HG03354 (cell line): ENCODE measurements at regions not wholly inside any gene's neighbourhood (a gene's known extent, or its start where the extent isn't known, plus 50 kb on each side); places are given as distances from the start of the nearest gene placed in this dataset.
"Not testable (repeated sequence)": the region's sequence is repeated elsewhere in the genome, so short reads cannot be mapped to it uniquely, and the experiment has no call there.

Experiments
- ATAC-seq: cut with Tn5 transposase; IDR thresholded peaks from one replicate; pipeline ENCODE4 v1.9.1; 2021; ENCODE audit warnings: mild to moderate bottlenecking; ENCODE audit not compliant: unreplicated experiment, poor library complexity, severe bottlenecking

DNA sequence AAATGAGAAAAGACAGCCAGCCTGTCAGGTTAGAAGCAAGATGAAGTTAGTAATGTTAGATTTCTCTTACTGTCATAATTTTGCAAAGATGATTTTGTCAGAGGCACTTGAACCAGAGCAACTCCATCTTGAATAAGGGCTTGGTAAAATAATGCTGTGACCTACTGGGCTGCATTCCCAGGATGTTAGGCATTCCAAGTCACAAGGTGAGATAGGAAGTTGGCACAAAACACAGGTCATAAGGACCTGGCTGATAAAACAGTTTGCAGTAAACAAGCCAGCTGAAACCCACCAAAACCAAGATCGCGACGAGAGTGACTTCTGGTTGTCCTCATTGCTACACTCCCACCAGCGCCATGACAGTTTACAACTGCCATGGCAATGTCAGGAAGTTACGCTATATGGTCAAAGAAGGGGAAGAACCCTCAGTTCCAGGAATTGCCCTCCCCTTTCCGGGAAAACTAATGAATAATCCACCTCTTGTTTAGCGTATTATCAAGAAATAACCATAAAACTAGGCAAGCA lies 1313.5 kb upstream of the TMEM132C start:
- ATAC-seq = no peak

DNA sequence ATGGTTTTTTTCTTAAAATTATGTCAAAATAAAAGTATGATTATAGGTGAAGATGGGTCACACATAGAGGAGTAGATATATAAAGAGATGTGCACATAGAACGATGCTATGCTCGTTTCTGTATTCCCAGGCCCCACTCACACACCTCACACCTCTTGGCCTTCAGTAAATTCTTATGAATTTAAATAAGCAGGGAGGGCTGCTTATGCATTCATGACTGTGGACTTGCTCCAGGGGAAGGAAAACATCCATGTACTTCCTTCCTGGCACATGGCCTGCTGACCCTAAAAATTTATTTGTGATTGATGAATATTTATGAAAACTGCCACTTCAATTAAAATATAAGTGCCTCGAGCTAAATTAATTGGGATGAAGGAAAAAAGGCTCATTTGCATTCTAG lies 1306.7 kb upstream of the TMEM132C start:
- no peak for ATAC-seq

DNA sequence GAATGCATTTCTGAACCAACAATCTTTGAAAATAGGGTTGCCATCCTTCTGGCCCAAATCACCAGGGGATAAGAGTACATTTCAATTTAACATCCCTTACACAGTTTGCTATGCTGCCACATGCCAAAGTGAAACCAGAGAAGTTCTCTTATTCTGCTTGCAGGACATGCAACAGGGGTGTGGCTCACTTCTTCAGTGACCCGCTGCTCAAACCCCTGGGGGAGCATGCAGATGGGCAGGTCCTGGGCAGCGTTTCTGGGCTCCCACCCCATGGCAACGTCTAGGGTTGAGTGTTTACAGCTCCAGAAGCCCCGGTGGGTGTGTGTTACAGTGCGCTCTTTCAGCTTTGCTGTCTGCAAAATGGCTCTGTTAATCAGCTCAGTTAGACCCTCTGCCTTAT lies 1306.3 kb upstream of the TMEM132C start:
- ATAC-seq = no peak

DNA sequence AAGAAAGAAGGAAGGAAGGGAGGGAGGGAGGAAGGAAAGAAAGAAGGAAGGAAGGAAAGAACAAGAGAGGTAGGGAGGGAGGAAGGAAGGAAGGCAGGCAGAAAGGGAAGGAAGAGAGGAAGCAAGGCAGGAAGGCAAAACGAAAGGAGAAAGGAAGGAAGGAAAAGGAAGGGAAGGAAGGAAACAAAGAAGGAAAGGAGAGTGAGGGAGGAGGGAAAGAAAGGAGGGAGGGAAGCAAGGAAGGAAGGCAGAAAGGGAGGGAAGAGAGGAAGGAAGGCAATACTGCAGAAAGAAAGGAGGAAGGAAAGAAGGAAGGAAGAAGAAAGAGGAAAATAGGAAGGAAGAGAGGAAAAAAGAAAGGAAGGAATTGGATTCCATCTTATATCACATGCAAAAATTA lies 1303.1 kb upstream of the TMEM132C start:
- no peak for ATAC-seq

DNA sequence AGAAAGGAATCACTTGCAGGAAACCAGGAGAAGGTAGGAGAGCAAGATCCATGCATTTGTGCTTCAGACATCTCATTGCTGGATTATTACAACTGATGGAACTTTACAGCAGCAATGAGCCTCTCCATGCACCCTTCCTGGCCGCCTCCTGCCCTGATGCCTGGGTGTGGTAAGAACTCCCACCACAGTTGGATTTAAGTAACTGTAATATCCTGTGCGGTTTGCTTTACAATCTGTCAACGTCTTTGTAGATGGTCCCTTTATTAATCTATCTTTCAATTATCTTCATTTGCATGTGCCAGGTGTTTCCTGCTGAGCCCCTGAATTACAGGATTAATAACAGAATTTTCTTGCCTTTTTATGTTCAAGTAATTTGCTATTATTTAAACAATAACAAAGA lies 1300.5 kb upstream of the TMEM132C start:
- no peak for ATAC-seq

DNA sequence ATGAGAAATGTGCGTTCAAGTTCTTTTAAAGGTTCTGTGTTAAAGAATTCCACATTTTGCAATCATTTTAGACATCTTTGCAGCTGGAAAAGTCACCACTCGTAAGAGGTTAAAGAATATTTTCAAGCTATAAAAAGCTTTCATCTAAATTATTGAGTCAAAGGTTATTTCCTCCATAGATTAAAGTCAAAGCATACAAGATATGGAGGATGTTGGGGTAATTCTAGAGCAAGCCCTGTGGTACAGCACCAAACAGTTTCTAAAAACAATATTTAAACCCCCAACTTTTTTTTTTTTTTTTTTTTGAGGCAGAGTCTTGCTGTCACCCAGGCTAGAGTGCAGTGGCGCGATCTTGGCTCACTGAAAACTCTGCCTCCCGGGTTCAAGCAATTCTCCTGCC lies 1299.8 kb upstream of the TMEM132C start:
- no peak for ATAC-seq

DNA sequence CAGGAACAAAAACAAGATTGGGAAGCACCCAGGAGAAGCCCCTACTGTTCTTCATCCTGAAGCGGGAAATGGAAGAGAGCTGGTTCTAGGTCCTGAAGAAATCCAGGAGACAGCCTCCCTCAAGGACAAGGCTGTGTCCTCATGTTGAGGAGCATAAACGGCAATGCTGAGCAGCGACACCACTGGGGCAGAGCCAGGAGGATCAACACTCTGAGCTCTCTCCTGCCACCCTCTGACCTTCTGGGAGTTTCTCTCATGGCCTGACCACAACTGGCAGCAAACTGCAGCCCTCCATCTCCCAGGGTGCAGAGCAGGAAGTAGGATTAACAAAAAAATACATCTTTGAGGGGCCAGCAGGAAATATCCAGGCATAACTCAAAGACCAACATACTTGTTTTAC lies 1292.2 kb upstream of the TMEM132C start:
- ATAC-seq = no peak

DNA sequence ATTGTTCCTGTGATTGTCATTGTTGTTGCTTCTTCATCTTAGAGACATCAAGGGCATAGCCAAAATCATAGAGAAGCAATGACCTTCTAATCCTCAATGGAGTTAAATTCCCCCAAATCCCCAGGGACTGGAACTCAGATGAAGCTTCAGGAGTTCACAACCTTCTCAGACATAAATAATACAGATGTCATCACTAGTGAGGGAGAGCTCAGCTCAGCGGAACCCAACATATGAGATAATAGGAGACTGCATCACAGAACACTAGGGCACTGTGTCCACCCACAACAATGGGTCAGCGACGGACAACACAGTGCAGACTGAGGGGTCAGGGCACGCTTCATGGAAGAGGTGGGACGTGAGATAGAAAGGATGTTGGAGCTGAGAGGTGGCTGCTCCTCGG lies 1290.4 kb upstream of the TMEM132C start:
- ATAC-seq = no peak

DNA sequence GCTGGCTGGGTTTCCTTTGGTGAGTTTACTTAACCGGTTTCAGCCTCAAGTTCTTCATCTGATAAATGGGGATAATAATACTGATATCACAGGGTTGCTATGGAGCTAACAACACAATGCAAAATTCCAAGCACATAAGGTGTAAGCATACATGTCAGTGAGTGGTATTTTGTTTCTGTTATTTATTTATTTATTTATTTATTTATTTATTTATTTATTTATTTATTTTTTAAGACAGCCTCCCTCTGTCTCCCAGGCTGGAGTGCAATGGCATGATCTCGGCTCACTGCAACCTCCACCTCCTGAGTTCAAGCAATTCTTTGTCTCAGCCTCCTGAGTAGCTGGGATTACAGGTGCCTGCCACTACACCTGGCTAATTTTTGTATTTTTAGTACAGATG lies 1287.4 kb upstream of the TMEM132C start:
- ATAC-seq = not testable (repeated sequence)

DNA sequence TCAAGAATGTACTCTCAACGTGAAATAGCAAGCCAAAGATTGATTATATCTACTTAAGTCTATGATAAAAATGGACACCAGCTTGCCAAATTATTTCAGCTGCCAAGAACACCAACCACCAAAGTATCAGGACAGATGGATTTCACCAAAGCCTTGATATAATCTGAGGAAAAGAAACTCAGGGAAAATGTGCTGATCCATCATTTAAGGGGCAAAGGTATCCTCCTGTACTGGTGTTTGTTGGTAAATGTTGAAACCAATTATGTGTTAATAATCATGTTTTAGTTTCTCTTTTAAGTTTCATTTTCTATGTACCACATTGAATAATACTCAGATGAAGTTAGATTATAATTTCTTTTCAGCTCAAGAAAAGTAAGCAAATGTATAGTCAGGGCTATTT lies 1284.3 kb upstream of the TMEM132C start:
- no peak for ATAC-seq

DNA sequence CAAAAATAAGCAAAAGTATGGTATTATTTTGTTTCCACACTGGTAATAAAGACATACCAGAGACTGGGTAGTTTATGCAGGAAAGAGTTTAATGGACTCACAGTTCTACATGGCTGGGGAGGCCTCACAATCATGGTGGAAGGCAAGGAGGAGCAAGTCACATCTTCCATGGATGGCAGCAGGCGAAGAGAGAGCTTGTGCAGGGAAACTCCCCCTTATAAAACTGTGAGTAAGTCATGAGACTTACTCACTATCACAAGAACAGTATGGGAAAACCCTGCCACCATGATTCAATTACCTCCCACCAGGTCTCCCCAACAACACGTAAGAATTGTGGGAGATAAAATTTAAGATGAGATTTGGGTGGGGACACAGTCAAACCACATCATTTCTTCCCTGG lies 1283.2 kb upstream of the TMEM132C start:
- ATAC-seq = not testable (repeated sequence)

DNA sequence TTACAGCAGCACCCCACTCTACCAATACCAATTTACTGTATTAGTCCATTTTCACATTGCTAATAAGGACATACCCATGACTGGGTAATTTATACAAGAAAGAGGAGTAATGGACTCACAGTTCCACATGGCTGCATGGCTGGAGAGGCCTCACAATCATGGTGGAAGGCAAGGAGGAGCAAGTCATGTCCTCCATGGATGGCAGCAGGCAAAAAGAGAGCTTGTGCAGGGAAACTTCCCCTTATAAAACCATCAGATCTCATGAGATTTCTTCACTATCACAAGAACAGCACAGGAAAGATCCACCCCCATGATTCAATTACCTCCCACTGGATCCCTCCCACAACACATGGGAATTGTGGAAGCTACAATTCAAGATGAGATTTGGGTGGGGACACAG lies 1281.3 kb upstream of the TMEM132C start:
- ATAC-seq = not testable (repeated sequence)

DNA sequence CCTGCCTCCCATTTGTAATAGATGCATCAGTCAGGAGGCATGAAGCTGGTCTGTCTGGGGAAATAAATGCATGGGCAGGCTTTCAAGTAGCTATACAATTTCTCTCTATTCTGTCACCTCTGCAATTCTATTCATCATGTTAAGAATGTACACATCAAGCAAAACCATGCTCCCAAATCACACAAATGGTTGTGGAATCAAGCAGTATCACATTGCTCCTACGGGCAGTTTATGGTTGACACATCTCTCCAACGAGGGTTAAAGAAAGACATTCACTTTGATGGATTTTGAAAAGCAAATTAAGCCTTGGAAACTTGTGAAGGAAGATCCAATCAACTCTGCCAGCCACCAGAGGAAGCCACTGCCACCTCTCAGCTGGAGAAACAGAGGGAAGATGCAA lies 1277.4 kb upstream of the TMEM132C start:
- no peak for ATAC-seq

DNA sequence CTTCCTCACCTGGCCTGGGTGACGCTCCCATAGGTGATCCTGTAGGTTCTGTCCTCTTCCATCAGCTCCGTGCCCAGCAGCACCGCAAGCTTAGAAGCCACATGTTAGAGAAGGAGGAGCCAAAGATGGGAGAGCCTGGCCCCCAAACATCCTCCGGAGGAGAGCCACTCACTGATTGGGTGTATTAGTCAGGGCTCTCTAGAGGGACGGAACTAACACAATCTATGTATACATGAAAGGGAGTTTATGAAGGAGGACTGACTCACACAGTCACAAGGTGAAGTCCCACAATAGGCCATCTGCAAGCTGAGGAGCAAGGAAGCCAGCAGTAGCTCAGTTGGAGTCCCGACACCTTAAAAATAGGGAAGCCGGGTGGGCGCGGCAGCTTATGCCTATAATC lies 1273.1 kb upstream of the TMEM132C start:
- no peak for ATAC-seq

DNA sequence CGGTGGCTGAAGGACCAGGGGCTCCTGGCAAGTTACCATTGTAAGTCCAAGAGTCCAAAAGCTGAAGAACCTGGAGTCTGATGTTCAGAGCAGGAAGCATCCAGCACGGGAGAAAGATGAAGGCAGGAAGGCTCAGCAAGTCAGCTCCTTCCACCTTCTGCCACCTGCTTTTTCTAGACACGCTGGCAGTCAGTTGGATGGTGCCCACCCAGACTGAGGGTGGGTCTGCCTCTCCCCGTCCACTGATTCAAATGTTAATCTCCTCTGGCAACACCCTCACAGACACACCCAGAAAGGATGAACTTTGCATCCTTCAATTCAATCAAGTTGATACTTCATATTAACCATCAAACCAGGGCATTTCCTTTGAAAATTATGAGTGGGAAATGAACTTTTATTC lies 1272.4 kb upstream of the TMEM132C start:
- no peak for ATAC-seq

DNA sequence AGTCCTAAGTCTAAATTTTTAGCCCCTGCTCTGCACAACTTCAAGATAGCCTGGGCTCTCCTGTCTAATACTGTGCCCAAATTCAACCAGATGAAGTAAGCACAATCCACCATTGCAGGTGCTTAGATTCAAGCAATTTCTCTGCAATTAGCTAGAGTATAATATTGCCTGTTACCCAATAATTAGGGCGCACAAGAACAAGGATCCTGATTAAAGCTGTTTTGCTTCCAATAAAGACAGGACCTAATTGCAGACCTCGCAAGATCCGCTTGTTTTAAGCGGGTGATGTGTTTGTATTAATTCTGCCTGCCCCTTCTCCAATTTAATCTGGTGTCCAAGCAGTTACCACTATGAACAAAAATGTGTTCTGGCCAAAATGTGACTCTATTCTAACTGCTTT lies 1268.9 kb upstream of the TMEM132C start:
- ATAC-seq = no peak

DNA sequence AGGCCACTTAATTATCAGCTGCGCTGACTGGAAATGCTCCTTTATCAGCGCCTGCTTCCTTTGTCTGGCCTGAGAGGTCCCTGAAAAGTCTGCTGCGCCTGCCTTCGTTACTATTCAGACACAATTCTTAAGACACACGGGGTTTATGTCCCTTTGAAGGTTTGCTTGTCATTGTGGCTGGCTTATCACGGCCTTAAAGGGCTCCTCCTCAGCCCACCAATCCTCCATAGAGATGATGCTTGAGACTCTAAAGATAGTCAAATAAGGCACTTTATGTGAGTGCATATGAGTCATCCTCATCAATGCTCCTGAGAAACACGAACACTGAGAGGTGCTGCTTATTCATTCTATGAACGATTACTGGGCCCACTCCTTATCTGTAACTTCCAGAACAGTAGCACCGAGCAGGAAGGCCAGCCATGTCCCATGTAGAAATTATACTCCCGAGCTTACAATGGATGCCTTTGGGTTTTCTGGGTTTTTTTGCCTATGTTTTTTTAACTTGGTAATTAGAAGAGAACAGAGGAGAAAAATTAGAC lies 1268.2 kb upstream of the TMEM132C start:
- ATAC-seq = no peak

DNA sequence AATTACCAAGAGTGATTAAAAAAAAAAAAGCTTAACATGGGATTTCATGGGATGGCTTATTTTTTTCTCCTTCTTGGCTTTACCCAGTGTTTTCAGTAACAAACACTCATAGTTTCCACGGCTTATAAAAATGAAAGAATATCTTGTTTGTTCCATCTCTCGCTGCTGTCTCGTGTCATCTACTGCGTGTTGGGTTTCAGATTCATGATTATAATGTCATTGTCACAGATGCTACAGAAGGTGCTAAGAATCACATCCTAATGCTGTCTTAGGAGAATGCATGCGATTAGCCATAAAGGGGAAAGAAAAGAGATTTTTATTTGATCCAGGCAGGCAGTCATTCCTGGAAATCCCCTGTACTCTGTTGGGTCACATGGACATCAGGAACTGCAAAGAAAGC lies 1267.6 kb upstream of the TMEM132C start:
- ATAC-seq = no peak

DNA sequence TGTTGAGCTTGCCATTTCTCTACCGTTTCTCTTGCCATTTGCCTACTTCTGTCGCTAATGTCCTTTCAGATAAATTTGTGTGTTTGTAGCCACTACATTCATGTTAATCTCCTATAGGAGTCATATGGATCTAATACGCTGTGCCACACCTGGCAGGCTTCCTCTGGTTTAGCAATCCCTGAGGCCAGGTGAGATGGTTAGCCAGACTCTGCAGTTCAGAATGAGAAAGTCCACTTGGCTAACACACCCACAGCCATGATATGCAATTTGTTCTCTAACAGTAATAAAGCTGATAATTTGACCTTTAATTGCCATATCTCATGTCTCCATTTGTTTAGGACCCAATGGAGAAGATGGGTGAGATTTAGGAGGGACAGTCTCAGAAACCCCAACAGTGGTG lies 1261.6 kb upstream of the TMEM132C start:
- ATAC-seq = no peak

DNA sequence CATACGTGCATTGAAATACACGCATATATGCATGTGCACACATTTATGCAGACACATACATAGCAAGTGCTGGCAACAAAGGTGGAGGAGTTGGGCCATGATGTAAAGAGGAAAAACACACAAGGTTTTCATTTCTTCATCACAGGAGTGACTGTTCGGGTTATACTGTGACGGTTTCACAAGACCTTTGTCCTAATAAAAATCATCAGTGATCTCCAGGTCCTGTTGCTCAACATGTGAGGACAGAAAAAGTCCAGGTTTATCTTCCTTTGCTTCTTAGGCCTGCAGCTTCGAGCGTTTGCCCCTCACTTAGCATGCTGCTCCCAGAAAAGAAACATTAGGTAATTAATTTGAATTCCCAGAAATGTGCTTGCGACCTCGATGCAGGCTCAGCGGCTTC lies 1260.0 kb upstream of the TMEM132C start:
- ATAC-seq = no peak

DNA sequence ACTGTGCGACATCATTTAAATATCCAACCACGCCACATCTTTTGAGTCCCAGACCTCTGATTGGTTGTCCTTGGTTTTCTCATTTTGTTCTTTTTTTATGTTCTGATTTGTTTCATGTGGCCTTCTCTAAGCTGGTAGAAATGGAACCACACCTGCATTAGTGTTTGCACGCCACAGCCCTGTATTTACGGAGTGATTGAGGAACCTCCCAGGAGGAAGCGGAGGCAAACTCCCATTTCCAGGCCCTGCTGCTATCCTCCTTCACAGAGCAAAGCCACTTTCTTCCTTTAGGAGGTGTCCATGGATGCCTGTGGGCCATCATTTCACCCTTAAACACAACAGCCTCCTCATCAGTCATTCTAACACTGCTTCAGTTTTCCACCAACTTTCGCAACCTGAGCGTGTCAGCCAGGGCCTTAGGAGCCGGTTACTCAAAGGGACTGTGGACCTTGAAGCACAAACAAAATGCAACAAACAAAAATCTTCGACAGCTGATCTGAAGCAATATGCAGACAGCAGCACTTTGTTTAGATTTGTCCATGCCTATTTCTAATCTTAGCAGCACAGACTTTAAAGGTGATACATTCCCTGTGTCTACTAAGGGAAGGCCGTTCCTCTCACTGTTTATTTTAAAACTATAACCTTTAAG lies 1258.1 kb upstream of the TMEM132C start:
- ATAC-seq = no peak

DNA sequence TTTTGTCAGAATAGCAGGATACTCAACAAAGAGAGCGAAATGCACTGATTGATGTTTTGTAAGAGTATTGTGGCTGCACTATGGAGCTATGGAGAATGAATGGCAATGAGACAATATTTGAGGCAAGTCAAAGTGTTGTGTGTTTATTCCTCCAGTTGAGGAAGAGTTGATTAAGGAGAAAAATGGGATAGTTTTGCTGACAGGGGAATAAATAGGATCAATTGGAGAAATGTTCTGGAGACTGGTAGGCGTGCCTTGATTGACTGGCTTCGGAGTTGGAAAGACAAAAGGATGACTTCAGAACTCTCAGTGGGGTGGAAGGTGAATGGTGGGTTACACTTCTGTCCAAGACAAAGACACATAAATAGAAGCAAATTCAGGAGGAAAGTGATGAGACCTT lies 1254.9 kb upstream of the TMEM132C start:
- no peak for ATAC-seq
